H1 (cell line): ENCODE measurements at regions not wholly inside any gene's neighbourhood (a gene's known extent, or its start where the extent isn't known, plus 50 kb on each side); places are given as distances from the start of the nearest gene placed in this dataset.

Experiments
- CTCF ChIA-PET: fragments of 300-600 bp; sonication (Branson Sonifier 250); formaldehyde crosslinking; loops from one replicate; lab custom pipeline; 2021; ENCODE audit not compliant: partially characterized antibody; lab: Charles Lee
- POLR2A ChIA-PET: fragments of 300-600 bp; sonication (Branson Sonifier 250); formaldehyde crosslinking; loops from one replicate; lab custom pipeline; 2021; ENCODE audit warnings: inconsistent platforms; ENCODE audit not compliant: partially characterized antibody; lab: Charles Lee
- DNase-seq, 2 experiments: peaks; one replicate each; pipeline versions ENCODE4 v3.0.0 to v3.0.0-alpha.2; 2010 to 2022; ENCODE audit warnings: low spot score in 2 of 2, low read depth in 1 of 2, mixed read lengths in 1 of 2
- FAIRE-seq: peaks from 2 replicates; lab custom pipeline; 2011; peaks lifted over from hg19 to GRCh38; lab: Jason Lieb, UNC
- H2AFZ ChIP-seq: 2 replicates; pipeline ENCODE4 v1.8.1; 2012; ENCODE audit warnings: low read length, inconsistent platforms
- H2AK5ac ChIP-seq: 2 replicates; pipeline ENCODE4 v1.6.1; 2013; ENCODE audit warnings: low read depth, low read length
- H2BK120ac ChIP-seq: replicated peaks from 2 replicates; pipeline ENCODE3; 2013; ENCODE audit warnings: low read depth, low read length, inconsistent platforms
- H2BK12ac ChIP-seq: 2 replicates; pipeline ENCODE4 v1.6.1; 2013; ENCODE audit warnings: low read depth, low read length
- H2BK15ac ChIP-seq: 2 replicates; pipeline ENCODE4 v1.6.1; 2013; ENCODE audit warnings: low read length
- H2BK20ac ChIP-seq: 2 replicates; pipeline ENCODE4 v1.6.1; 2013; ENCODE audit warnings: low read length
- H2BK5ac ChIP-seq: 2 replicates; pipeline ENCODE4 v1.6.1; 2013; ENCODE audit warnings: low read depth, low read length
- H3K14ac ChIP-seq: 2 replicates; pipeline ENCODE4 v1.6.1; 2013; ENCODE audit warnings: inconsistent platforms; ENCODE audit not compliant: insufficient read length
- H3K18ac ChIP-seq: 2 replicates; pipeline ENCODE4 v1.6.1; 2013; ENCODE audit warnings: low read length; ENCODE audit errors: extremely low read depth
- H3K23ac ChIP-seq: 2 replicates; pipeline ENCODE4 v1.6.1; 2013; ENCODE audit warnings: inconsistent platforms; ENCODE audit not compliant: insufficient read length
- H3K23me2 ChIP-seq: 2 replicates; pipeline ENCODE4 v1.6.1; 2013; ENCODE audit warnings: low read depth, low read length
- H3K27ac ChIP-seq: 2 replicates; pipeline ENCODE4 v1.6.1; 2011; ENCODE audit warnings: low read depth, low read length, inconsistent platforms
- H3K27me3 ChIP-seq, 4 experiments: replicated peaks in 1 of 4; 1 replicate in 1 of 4; 2 replicates in 3 of 4; pipeline versions ENCODE4 v1.6.1 to v1.8.1; 2011 to 2013; ENCODE audit warnings: low read length in 3 of 4, mild to moderate bottlenecking in 3 of 4, inconsistent platforms in 2 of 4, mixed read lengths in 2 of 4, moderate library complexity in 1 of 4; ENCODE audit not compliant: control insufficient read depth in 3 of 4, insufficient read depth in 3 of 4; ENCODE audit errors: extremely low read depth in 1 of 4
- H3K36me3 ChIP-seq, 4 experiments: 2 replicates each; pipeline versions ENCODE4 v1.6.1 to v1.8.1; 2011 to 2013; ENCODE audit warnings: mild to moderate bottlenecking in 4 of 4, low read length in 3 of 4, moderate library complexity in 2 of 4, control low read depth in 1 of 4, inconsistent platforms in 1 of 4; ENCODE audit not compliant: insufficient read depth in 4 of 4, control insufficient read depth in 2 of 4
- H3K4ac ChIP-seq: replicated peaks from 2 replicates; pipeline ENCODE3; 2013; ENCODE audit warnings: low read length, low read depth, mixed read lengths, inconsistent platforms; ENCODE audit not compliant: insufficient read length
- H3K4me1 ChIP-seq, 4 experiments: replicated peaks in 1 of 4; 1 replicate in 1 of 4; 2 replicates in 3 of 4; pipeline versions ENCODE4 v1.6.1 to v1.8.1; 2011 to 2013; ENCODE audit warnings: low read length in 3 of 4, inconsistent platforms in 2 of 4, mixed read lengths in 1 of 4; ENCODE audit not compliant: insufficient read depth in 4 of 4, control insufficient read depth in 3 of 4
- H3K4me2 ChIP-seq, 2 experiments: 2 replicates each; pipeline versions ENCODE4 v1.6.1 to v1.8.1; 2011 to 2013; ENCODE audit warnings: low read depth in 2 of 2, low read length in 2 of 2, control low read depth in 1 of 2, inconsistent platforms in 1 of 2, mild to moderate bottlenecking in 1 of 2; ENCODE audit not compliant: insufficient read depth in 1 of 2
- H3K4me3 ChIP-seq, 4 experiments: fragments of 200-600, 300-600 bp in 1 of 4; sonication (generic), shearing (Covaris generic), sonication (Bioruptor Twin) in 1 of 4; 2 replicates each; pipeline versions ENCODE4 v1.5.1 to v1.8.1; 2011 to 2016; ENCODE audit warnings: low read length in 4 of 4, low read depth in 3 of 4, control low read depth in 2 of 4, inconsistent platforms in 2 of 4, mild to moderate bottlenecking in 2 of 4, mixed read lengths in 1 of 4, moderate library complexity in 1 of 4; ENCODE audit not compliant: insufficient read depth in 2 of 4; ENCODE audit errors: extremely low read depth in 1 of 4
- H3K56ac ChIP-seq: replicated peaks from 2 replicates; pipeline ENCODE3; 2013; ENCODE audit warnings: low read depth, mild to moderate bottlenecking, mixed read lengths, low read length, inconsistent platforms; ENCODE audit not compliant: insufficient read length
- H3K79me1 ChIP-seq: 2 replicates; pipeline ENCODE4 v1.6.1; 2013; ENCODE audit warnings: low read depth, low read length, control low read depth
- H3K79me2 ChIP-seq, 2 experiments: 2 replicates each; pipeline versions ENCODE4 v1.6.1 to v1.8.1; 2012 to 2013; ENCODE audit warnings: low read length in 2 of 2, mild to moderate bottlenecking in 2 of 2, inconsistent platforms in 1 of 2; ENCODE audit not compliant: insufficient read depth in 2 of 2, control insufficient read depth in 1 of 2
- H3K9ac ChIP-seq, 4 experiments: replicated peaks in 1 of 4; 1 replicate in 1 of 4; 2 replicates in 3 of 4; pipeline versions ENCODE4 v1.6.1 to v1.8.1; 2011 to 2013; ENCODE audit warnings: low read depth in 3 of 4, low read length in 3 of 4, control low read depth in 2 of 4, mild to moderate bottlenecking in 2 of 4, moderate library complexity in 2 of 4, inconsistent platforms in 1 of 4; ENCODE audit errors: extremely low read depth in 1 of 4
- H3K9me3 ChIP-seq, 2 experiments: 2 replicates each; pipeline versions ENCODE4 v1.6.1 to v1.8.1; 2012 to 2013; ENCODE audit warnings: mild to moderate bottlenecking in 2 of 2, moderate library complexity in 2 of 2, control low read depth in 1 of 2, inconsistent platforms in 1 of 2, low read depth in 1 of 2, low read length in 1 of 2, mixed read lengths in 1 of 2; ENCODE audit not compliant: insufficient read depth in 2 of 2
- H4K20me1 ChIP-seq, 2 experiments: replicated peaks in 1 of 2; 2 replicates each; pipeline versions ENCODE3 to v1.8.1; 2011 to 2013; ENCODE audit warnings: inconsistent platforms in 2 of 2, low read length in 2 of 2, mild to moderate bottlenecking in 1 of 2; ENCODE audit not compliant: insufficient read depth in 2 of 2, control insufficient read depth in 1 of 2
- H4K5ac ChIP-seq: 2 replicates; pipeline ENCODE4 v1.6.1; 2013; ENCODE audit warnings: low read length, low read depth, mixed read lengths, inconsistent platforms; ENCODE audit not compliant: insufficient read length
- H4K8ac ChIP-seq: 2 replicates; pipeline ENCODE4 v1.8.0; 2013; ENCODE audit warnings: mild to moderate bottlenecking, moderate library complexity, low read length, inconsistent platforms; ENCODE audit not compliant: insufficient read depth; ENCODE audit errors: extremely low read depth
- H4K91ac ChIP-seq: replicated peaks from 2 replicates; pipeline ENCODE3; 2013; ENCODE audit warnings: low read length, mixed read lengths, inconsistent platforms; ENCODE audit not compliant: insufficient read length
- ASH2L ChIP-seq: fragments of 200-600, 300-600 bp; sonication (generic); IDR thresholded peaks from one replicate; pipeline ENCODE4 v1.7.1; 2017; ENCODE audit warnings: low read length
- BCL11A ChIP-seq, 2 experiments: IDR thresholded peaks; one replicate each; pipeline ENCODE4 v1.6.1; 2011; ENCODE audit warnings: low read depth in 2 of 2, low read length in 2 of 2, mild to moderate bottlenecking in 2 of 2
- BRCA1 ChIP-seq: IDR thresholded peaks from 2 replicates; pipeline ENCODE4 v1.6.1; 2012; ENCODE audit warnings: low read depth, low read length, improper control_type of control experiment
- FOSL1 ChIP-seq: IDR thresholded peaks from 2 replicates; pipeline ENCODE4 v1.6.1; 2011; ENCODE audit warnings: mild to moderate bottlenecking, low read depth, low read length, moderate library complexity; ENCODE audit not compliant: insufficient read depth
- JUN ChIP-seq: IDR thresholded peaks from 2 replicates; pipeline ENCODE4 v1.6.1; 2011; ENCODE audit warnings: low read depth, mild to moderate bottlenecking, improper control_type of control experiment, low read length
- KDM5A ChIP-seq: fragments of 200-600 bp; IDR thresholded peaks from 2 replicates; pipeline ENCODE4 v1.7.1; 2012; ENCODE audit warnings: mild to moderate bottlenecking, low read length, inconsistent platforms, mixed read lengths
- RBBP5 ChIP-seq: IDR thresholded peaks from 2 replicates; pipeline ENCODE4 v1.7.1; 2012; ENCODE audit warnings: low read depth, mild to moderate bottlenecking, inconsistent platforms, low read length, moderate library complexity, borderline replicate concordance
- SAP30 ChIP-seq: fragments of 300-600 bp; sonication (generic); IDR thresholded peaks from 2 replicates; pipeline ENCODE4 v1.7.1; 2012; ENCODE audit warnings: low read length, moderate library complexity, mild to moderate bottlenecking, inconsistent platforms; ENCODE audit not compliant: insufficient read depth, insufficient replicate concordance
- ZNF274 ChIP-seq: IDR thresholded peaks from 2 replicates; pipeline ENCODE4 v1.7.0; 2012; ENCODE audit warnings: low read length, borderline replicate concordance; ENCODE audit errors: extremely low read depth
- WGBS, 2 experiments: shearing (Covaris generic) in 1 of 2; methylation state at CpG; one replicate each; pipeline versions ENCODE4 v1.1.6 to v1.1.7; 2013 to 2015; ENCODE audit warnings: low lambda C conversion rate in 2 of 2, mixed read lengths in 2 of 2, inconsistent platforms in 1 of 2, low coverage in 1 of 2, missing lambda C conversion rate in 1 of 2; ENCODE audit not compliant: insufficient replicate concordance in 2 of 2, insufficient coverage in 1 of 2, insufficient read length in 1 of 2; ENCODE audit errors: extremely low coverage in 1 of 2, missing lambda C conversion rate in 1 of 2; 5-methylcytosine and 5-hydroxymethylcytosine counted together
- TF ChIP-seq, protein P1 (sequence below): IDR thresholded peaks from 2 replicates; pipeline ENCODE4 v1.6.1; 2011; ENCODE audit warnings: low read depth, mild to moderate bottlenecking, low read length; ENCODE audit not compliant: insufficient read depth
- TF ChIP-seq, protein P2 (sequence below): IDR thresholded peaks from 2 replicates; pipeline ENCODE4 v1.6.1; 2012; ENCODE audit warnings: inconsistent platforms
- TF ChIP-seq, protein P3 (sequence below): IDR thresholded peaks from 2 replicates; pipeline ENCODE4 v1.6.1; 2012; ENCODE audit warnings: low read length, inconsistent platforms

DNA sequence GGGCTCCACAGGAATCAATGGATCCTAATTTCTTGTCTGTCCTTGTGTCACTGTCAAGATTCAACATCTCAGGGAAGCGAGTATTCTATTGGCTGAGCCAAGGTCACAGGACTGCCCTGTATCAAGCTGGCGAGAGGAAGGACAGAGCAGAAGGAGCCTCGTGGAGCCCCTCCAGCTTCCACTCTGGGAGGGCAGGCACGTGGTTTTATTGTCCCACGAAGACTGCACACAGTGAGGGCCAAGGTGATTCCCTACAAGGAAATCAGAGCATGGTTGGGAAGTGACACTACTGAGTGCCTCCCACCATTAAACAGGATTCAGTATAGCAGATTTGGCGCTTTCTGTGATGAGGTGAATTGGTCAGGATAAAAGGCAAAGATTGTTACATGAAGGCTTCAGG is 302.4 kb upstream of the CXCR4 start:
- POLR2A ChIA-PET: no interaction called here
- FAIRE-seq: no peak
- WGBS, 2 experiments: 83% methylated on average over 6 of the region's 6 CpGs; no CpG with 5 or more reads in 1 of the 2 experiments
- no peak for TF ChIP-seq ZNF274
- TF ChIP-seq RBBP5: no peak
- no peak for TF ChIP-seq FOSL1
- TF ChIP-seq, protein P1, sequence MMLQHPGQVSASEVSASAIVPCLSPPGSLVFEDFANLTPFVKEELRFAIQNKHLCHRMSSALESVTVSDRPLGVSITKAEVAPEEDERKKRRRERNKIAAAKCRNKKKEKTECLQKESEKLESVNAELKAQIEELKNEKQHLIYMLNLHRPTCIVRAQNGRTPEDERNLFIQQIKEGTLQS: no peak
- TF ChIP-seq, protein P2, sequence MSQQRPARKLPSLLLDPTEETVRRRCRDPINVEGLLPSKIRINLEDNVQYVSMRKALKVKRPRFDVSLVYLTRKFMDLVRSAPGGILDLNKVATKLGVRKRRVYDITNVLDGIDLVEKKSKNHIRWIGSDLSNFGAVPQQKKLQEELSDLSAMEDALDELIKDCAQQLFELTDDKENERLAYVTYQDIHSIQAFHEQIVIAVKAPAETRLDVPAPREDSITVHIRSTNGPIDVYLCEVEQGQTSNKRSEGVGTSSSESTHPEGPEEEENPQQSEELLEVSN: no peak
- TF ChIP-seq ASH2L: no peak
- no peak for TF ChIP-seq BCL11A (IDR thresholded peaks at IDR 0.05; ENCODE audit: low read depth in 2 of 2, low read length in 2 of 2)
- no peak for TF ChIP-seq JUN
- TF ChIP-seq BRCA1: no peak
- TF ChIP-seq, protein P3, sequence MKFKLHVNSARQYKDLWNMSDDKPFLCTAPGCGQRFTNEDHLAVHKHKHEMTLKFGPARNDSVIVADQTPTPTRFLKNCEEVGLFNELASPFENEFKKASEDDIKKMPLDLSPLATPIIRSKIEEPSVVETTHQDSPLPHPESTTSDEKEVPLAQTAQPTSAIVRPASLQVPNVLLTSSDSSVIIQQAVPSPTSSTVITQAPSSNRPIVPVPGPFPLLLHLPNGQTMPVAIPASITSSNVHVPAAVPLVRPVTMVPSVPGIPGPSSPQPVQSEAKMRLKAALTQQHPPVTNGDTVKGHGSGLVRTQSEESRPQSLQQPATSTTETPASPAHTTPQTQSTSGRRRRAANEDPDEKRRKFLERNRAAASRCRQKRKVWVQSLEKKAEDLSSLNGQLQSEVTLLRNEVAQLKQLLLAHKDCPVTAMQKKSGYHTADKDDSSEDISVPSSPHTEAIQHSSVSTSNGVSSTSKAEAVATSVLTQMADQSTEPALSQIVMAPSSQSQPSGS: no peak
- no peak for TF ChIP-seq SAP30
- TF ChIP-seq KDM5A: no peak

More for the DNA sequence above, 302.4 kb upstream of the CXCR4 start:
- Histone ChIP-seq H2AFZ (no peak overlapping the region), H3K14ac (no peak overlapping the region), H3K36me3 (no peaks in the 10 kb centered on the region), H3K4me2 (no peak overlapping the region), H3K27ac (no peak overlapping the region), H3K56ac (no peak overlapping the region), H3K18ac (no peak overlapping the region), H3K23me2 (no peaks in the 10 kb centered on the region), H2BK5ac (no peak overlapping the region), H3K4me3 (no peak overlapping the region), H2BK20ac (no peak overlapping the region), H2AK5ac (no peak overlapping the region), H3K79me2 (no peaks in the 10 kb centered on the region), H4K91ac (no peak overlapping the region), H2BK15ac (no peak overlapping the region), H3K4me1 (no peaks in the 10 kb centered on the region), H3K27me3 (peaks cover 1 to 16% (median 13%) of the 10 kb centered on the region in 4 experiments), H3K9ac (no peak overlapping the region), H2BK12ac (no peak overlapping the region), H4K20me1 (no peaks in the 10 kb centered on the region), H3K23ac (no peak overlapping the region), H4K8ac (no peak overlapping the region), H3K4ac (no peak overlapping the region), H3K9me3 (no peaks in the 10 kb centered on the region), H3K79me1 (no peaks in the 10 kb centered on the region), H2BK120ac (no peak overlapping the region), H4K5ac (no peak overlapping the region)
- no peak for DNase-seq
- CTCF ChIA-PET: no interaction called here
